NCI-H1048 (cell line): ENCODE measurements at regions not wholly inside any gene's neighbourhood (a gene's known extent, or its start where the extent isn't known, plus 50 kb on each side); places are given as distances from the start of the nearest gene placed in this dataset.
"Not testable (repeated sequence)": the region's sequence is repeated elsewhere in the genome, so short reads cannot be mapped to it uniquely, and the experiment has no call there.

Experiments used
- DNase-seq: peaks from one replicate; lab custom pipeline; 2025; lab: John Stamatoyannopoulos, UW

DNA sequence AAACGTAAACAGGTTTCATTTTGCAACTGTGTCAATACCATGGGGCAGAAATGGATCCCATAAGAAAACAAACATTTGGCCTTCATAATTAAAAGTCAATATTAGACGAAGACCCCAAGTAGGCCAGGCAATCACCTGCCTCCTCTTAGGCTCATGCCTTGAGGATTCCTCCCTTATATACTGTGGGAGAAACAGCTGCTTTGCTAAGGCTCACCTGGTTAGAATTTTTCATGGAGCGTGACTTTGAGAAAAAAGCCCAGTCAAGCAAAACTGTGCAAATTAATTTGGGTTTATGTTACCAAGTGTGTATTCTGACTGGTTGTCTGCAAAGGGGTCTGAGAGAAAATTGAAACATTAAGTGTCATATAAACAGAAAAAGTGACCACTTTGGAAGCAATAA is 605.3 kb upstream of the USP24 start:
- DNase-seq: no peak

DNA sequence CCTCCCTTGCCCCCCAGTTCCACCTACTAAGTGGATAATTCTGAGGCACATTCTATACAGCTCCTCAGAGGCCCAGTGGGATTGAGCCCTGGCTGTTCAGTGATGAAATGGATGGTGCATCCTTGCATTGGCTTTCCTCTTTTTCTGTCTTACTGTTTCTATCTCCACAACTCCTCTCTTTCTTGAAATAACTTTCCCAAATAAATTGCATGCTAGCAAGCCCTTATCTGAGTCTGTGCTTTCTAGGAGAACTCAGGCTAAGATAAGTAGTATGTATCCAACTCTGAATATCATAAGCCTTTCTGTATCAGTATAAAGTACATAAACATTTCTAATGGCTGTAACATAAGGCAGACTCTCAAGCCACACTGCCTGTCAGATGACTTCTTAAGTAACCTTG is 603.8 kb upstream of the USP24 start:
- DNase-seq: no peak

DNA sequence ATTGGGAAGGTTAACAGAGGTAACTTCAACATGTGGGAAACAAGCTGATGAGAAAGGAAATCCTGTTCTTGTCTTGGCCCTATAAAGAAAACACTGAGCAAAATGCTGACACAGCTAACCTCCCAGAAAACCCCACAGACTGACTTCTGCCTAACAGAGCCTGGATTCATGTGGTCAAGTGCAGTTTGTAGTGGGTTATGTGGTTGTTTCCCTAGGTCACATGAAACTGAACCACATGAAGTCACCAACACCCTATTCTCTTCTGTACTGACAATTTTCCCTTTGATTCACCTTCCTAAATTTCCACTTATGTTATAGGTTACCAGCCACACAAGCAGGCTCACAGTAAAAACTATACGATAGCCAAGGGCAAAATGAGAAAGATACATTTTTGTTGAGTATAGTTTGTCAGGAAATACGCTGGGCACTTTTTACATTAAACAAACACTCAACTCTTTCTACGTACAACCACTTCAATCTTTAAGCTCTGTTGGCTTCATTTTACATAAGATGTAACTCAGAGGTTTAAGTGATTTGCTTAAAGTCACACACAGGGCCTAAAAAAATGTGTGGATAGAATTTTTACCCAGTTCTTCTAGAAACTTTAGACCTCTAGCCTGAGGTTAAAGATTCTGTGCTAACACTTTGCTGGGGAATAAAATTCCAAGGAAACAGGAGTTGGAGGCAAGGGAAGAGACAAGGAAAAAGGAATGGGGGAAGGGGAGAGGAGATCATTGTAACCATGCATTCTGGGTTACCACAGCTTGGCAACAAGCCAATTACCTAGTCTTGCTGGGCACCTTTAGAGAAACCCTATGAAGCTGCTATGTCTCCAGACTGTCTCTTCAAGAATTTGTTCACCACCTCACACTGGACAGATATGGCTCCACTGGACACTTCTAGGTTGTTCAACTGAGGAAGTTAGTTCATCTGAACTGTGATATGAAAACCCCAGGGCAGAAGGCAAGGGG is 601.6 kb upstream of the USP24 start:
- no peak for DNase-seq

DNA sequence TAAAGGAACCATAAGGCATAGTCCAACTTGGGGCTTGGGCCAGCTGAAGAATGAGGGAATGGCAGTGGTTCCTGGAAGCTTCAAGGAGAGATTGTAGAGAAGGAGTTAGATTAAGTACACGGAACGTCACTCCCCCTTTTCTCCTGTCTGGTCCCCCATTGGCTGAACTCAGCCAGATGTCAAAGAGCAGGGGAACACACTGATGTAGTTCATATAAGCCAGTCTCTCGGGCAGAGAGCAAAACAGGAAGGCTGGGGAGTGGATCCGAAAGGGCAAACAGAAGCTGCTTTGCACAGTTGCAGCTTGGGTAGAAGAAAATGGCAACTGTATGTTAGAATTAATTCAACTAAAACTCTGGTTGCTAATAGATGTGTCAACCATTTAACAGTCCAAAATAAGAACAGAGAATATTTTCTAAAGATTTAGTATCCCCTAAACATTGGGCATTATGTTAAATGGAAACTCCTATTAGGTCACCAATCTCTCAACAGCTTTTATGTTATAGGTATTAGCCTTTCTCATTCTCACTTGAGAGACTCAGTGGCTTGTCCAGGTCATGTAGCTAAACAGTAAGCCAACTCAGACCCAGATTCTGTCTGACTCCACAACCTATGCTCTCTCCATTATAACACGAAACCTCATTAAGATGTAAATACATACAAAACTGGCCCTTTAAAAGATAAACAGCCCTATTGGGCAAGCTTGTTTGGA is 600.7 kb upstream of the USP24 start:
- DNase-seq: no peak

DNA sequence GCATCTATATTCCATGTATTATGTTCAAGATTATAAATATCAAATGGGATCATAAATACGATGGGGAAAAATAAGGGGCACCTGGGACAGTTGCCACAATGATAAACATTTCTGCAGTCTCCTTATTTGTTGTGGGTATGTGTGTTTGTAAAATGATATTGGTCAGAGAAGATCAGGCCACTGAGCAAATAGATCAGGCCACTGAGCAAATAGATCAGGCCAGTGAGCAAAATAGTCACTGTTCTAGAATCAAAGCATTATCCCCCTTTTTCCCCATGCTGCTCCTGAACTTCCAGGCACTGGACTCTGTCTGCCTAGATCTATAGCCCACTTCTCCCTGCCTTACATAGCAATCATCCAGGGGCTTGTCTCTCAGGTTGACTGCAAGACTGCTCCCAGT is 599.8 kb upstream of the USP24 start:
- no peak for DNase-seq

DNA sequence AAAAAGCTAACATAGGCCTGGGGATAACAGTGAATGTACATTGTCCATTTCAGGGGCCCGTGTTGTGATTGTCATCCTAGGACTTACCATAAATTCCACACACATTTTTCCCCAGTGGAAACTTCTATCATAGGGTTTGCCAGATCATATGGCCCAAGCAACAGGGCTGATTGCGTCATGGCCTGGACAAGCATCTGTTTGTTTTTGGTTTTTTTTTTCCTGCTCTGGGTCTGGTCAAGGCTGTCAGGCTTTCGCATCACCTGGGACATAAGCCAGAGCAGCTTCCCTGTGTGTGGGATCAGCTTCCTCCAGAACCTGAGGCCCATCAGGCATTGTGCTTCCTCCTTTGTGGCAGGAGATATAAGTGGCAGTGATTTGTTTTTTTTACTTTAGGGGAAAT is 598.5 kb upstream of the USP24 start:
- DNase-seq: no peak

DNA sequence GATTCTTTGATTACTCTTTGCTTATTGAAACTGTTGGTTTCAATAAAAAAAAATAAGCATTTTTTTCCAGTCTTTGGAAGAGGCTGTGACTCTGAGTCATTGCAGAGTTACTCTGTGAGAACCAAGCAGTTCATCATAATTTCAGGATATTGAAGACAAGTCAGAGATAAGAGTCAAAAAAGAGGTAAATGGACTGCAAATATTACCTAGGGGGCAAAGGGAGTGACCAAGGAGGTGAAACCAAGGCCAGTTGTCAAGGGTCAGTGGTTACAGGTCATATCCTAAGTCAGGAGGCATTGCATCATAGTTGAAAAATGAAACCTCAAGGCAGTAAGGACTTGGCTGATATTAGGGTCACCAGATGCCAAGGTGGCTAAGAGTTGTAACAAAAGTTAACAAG is 597.1 kb upstream of the USP24 start:
- DNase-seq: no peak

DNA sequence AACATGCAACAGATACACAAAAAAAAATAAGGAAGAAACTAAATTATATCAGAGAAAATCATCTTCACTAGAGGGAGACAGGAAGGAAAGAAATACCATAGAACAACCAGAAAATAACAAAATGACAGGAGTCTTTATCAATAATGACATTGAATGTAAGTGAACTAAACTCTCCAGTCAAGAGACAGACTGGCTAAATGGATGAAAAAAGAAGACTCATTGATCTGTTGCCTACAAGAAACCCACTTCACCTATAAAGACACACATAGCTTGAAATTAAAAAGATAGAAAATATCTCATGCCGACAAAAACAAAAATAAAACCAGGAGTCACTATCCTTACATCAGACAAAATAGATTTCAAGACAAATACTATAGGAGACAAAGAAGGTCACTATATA is 593.1 kb upstream of the USP24 start:
- no peak for DNase-seq

DNA sequence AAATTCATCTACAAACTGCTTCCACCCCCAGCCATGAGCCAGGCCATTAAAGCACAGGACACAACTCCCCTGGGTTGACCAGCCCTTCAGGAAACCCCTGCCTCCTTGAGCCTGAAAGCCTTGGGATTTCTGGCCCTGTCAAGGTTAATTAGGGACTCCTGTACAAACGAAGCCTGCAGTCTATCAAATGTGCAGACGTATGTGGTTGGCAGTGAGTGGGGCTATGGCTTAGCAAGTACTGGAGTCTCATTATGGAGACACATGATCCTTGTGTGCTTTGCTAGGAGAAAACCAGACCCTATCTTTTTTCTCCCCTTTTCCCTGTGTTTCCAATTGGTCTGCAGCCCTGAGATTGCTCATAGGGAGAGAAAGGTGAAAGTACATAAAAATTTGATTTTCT is 588.3 kb upstream of the USP24 start:
- DNase-seq: no peak

DNA sequence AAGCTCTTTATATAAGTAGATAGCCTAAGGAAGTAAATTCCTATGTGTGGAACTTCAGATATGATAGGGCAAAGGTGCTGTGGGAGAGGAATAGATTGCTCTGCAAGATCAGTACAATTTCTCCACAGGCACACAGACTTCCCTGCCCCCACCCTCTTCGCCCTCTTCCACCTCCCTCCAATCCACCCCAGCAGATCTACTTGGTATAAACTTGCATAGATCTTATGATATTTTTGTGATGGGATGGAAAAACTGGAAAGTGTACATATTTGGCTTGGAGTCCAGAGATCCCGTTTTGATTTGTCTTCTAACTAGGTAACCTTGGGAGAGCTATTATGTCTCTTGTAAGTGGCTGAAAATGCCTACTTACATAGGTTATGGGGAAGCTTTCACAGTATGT is 586.3 kb upstream of the USP24 start:
- DNase-seq: no peak

DNA sequence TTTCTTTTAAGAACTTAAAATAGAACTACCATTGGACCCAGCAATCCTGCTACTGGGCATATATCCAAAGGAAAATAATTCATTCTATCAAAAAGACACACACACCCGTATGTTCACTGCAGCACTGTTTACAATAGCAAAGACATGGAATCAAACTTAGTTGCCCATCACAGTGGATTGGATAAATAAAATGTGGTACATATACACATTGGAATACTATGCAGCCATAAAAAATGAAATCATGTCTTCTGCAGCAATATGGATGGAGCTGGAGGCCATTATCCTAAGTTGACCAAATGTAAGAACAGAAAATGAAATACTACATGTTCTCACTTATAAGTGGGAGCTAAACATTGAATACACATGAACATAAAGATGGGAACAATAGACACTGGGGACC is 585.3 kb upstream of the USP24 start:
- no peak for DNase-seq

DNA sequence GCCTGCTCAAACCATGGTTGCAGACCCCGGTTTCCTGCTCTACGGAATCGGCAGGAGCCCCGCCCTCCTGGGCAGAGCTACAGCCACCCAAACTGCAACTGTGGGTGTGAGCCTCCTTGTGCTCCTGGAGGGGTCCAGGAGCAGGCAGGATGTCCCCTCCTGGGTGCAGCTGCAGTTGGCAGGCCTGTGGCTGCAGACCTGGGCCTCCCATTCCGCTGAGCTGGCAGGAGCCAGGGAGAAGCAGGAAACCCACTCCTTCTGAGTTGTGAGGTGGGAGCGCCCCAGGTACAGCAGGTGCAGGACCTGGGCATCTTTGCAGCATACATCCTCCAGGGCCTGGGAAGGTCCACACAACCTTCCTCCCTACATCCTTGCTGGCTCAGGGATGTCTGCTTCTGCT is 578.7 kb upstream of the USP24 start:
- no peak for DNase-seq

DNA sequence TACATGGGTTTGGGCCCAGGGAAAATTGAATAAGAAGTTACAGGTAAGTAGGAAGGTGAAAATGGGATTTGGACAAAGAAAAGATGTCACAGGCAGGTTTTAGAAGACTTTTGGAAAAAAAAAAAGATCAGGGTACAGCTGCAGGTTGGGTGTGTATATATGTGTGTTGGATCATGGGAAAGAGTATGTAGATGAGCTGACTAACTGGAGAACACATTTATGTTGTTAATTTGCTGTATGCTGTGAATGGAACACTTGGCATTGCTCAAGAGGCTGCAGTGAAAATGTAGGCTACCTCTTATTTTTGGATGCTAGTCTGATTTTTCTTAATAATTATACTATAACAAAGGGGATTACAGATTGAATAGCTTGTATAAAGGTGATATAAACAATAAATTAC is 577.7 kb upstream of the USP24 start:
- no peak for DNase-seq

DNA sequence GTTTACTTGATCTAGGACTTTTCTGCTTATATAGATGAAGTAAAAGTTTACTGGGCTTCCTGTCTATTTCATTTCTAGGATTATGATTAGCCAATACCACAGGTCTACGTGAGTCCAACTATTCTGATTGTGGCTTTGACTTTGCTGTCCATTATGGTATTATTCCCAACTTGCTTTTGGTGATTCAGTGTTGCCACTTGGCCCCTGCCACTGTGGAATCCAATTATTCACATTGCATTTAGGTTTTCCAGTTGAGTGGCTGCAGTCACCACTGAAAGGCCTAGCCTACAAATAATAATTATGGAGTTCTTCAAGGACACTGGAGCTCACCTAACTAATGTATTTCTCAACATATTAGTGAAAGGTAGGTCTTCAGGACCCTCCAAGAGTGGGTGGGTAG is 574.3 kb upstream of the USP24 start:
- no peak for DNase-seq

DNA sequence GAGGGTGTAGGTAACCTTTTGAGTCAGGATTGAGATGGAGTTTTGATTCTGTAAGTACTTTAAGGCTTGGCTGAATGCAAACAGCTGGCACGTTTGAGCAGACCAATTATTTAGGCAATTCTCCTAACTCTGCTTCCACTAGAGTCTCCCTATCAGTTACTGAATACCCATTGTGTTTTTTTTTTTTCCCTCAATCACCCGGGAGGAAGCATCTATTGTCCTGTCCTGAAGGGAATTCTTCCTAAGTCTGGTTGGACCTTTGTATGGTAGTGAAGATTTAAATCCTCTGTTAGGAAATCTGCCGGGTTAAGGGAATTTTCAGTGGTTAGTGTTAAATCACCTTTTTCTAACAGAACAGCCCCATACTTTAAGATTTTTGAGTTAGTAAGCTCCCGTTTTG is 571.2 kb upstream of the USP24 start:
- no peak for DNase-seq

DNA sequence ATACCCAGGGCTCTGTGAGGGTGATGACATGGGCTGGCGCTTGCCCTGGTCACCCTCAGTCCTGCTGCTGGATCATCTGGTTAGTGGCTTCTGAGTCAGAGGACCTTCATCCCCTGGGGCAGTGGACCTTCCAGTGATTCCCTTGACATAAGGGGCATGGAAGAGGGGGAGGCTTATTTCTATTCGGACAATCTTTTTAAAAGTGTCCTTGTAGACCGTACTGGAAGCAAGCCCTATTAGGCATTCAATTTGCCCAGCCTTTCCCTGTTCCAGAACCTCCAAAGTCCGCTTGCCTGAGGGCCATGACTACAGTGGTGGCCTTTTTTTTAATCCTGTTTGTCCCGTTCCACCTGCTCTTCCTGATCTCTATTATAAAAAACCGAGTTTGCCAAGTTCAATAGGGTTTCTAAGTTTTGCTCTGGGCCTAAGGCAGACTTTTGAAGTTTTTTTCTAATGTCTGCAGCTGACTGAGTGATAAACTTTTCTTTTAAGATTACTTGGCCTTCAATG is 569.8 kb upstream of the USP24 start:
- DNase-seq: not testable (repeated sequence)

DNA sequence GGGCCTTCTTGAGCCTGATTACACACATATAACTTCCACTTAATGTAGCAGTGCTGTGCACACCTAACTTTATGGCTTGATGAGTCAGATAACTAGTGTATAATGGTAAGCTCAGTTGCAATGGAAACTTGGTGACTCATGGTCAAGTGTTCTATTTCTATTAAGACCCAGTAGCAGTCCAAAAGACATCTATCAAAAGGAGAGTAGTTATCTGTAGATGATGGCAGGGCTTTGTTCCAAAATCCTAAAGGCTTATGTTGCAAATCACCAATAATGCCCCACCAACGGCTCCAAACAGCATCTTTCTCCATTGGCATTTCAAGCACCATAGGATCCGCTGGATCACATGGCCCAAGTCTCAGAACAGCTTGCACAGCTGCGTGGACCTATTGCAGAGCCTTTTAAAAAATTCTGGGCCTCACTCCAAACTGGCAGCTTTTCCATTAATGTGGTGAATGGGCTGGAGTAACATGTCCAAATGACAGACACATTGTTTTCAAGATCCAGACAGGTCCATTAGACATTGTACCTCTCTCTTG is 566.8 kb upstream of the USP24 start:
- DNase-seq: no peak

DNA sequence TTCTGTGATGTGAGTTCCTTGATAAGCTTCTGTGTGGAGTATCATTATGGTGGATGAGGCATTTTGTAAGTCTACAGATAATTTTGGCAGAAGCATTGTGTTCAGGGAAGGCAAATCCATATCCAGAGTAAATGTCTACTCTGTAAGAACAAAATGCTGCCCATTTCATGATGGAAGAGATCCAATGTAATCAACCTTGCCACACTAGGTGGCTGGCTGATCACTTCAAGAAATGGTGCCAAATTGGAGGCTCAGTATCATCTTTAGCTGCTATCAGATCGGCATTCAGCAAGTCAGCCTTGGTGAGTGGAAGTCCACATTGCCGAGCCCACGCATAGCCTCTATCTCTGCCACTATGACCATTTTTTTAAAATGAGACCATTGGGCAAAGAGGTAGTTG is 565.8 kb upstream of the USP24 start:
- DNase-seq: no peak

DNA sequence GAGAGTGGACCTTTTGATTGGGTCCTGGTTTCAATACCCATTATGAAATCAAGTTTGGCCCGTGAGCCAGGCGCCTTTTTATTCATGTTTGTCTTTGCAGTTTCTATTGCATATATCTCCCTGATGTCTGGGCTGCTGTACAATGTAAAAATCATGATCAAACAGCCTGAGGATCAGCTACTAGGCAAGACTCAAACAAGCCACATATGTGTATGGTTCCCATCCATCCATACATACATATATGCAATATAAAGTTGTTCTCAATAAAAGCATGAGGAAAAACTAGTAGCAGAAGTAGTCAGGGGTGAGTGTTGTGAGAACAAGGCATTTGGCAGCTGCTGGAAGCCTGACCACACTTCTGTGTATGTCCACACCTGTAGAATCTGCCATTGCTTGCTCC is 562.4 kb upstream of the USP24 start:
- no peak for DNase-seq

DNA sequence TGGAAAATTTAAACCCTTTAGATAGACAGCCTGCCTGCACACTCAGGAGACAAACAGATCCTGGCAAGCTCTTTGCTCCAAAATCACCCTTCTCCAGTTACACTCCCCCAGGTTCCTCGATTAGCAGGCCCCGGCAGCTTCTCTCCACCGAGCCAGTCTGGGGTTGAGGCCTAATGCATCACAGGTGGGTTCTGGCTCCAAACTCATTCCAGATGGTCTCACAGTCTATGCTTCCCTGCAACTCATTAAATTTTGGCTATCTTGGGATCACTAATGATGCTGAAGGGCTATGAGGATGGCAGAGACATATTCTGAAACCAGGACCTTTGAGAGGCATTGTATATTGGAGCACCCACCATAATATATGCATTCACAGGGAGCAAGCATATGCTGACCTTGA is 559.8 kb upstream of the USP24 start:
- no peak for DNase-seq

DNA sequence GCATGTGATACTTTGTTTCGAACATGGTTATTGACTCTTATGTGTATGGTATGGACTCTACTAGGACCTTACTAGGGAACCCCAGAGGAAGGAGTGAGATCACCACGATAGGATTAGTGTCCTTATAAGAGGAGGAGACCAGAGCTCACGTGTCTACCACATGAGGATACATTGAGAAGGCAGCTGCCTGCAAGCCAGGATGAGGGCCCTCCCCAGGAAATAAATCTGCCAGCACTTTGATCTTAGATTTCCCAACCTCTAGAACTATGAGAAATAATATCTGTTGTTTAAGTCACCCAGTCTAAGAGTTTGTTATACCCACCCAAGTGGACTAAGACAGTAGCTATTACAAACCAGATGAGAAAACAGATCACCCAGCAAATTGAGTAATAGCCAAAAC is 559.3 kb upstream of the USP24 start:
- DNase-seq: no peak

DNA sequence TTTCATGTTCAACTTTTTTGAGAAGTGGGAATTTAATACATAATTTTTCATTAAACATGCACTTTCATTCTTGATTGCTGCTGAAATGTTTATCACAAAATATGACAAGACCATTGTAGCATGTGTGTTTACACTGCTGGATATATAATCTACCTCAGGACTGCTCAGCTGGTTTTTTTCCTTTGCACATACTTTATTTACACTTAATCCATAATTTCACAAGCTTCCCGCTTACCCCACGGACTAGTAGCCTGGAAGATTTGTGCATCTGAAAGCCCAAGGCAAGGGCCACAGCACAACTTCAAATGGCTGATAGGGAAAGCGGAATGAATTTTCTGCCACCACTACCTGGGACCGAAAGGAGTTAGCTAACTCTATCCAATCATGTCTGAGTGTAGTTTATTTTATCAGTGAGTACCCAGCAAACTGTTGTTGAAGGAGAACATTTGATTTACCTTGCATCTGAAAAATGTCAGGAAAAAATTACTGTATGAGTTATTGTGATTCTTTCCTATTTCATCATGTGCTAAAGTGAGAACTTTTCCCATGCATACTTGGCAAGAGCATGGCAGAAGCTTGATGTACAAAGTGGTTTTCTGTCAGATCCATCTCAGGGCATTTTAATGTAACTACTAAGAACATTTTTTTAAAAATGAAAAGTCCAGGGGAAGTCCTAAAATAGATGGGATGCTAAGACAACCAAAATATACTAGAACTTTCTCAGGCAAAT is 558.2 kb upstream of the USP24 start:
- no peak for DNase-seq
